GM06990 (cell line): ENCODE measurements at regions not wholly inside any gene's neighbourhood (a gene's known extent, or its start where the extent isn't known, plus 50 kb on each side); places are given as distances from the start of the nearest gene placed in this dataset.

ENCODE experiments used
- DNase-seq: peaks from one replicate; pipeline ENCODE4 v3.0.0-alpha.2; 2011; ENCODE audit not compliant: insufficient read length; ENCODE audit errors: extremely low read depth
- H3K27me3 ChIP-seq: replicated peaks from 2 replicates; pipeline ENCODE4 v1.6.0; 2011; ENCODE audit warnings: low read length; ENCODE audit not compliant: control insufficient read depth, insufficient read depth
- H3K36me3 ChIP-seq: 2 replicates; pipeline ENCODE4 v1.5.1; 2011; ENCODE audit warnings: low read length; ENCODE audit not compliant: control insufficient read depth, insufficient read depth
- H3K4me3 ChIP-seq: replicated peaks from 2 replicates; pipeline ENCODE4 v1.5.1; 2011; ENCODE audit warnings: low read depth, mild to moderate bottlenecking, control low read depth, low read length
- CTCF ChIP-seq: IDR thresholded peaks from 2 replicates; pipeline ENCODE4 v1.5.1; 2011; ENCODE audit warnings: low read length, control low read depth, mild to moderate bottlenecking, inconsistent platforms; ENCODE audit not compliant: insufficient read depth, poor library complexity, severe bottlenecking

- Histone ChIP-seq H3K36me3 (no peaks in the 10 kb centered on the region), H3K27me3 (no peaks in the 10 kb centered on the region)
- DNase-seq = no peak
These were observed 387.2 kb downstream of the ARHGEF28 start for GRCh38 chr5:74013222-74013621.

GRCh38 chr5:74009502-74009901, 383.5 kb downstream of the ARHGEF28 start:
- Histone ChIP-seq H3K27me3 (no peaks in the 10 kb centered on the region; the same call in 1 of the 2 replicates), H3K4me3 (no peak overlapping the region), H3K36me3 (no peaks in the 10 kb centered on the region)
- DNase-seq = no peak
- no peak for TF ChIP-seq CTCF

More at GRCh38 chr5:74013222-74013621, 387.2 kb downstream of the ARHGEF28 start:
- H3K4me3 ChIP-seq = no peak overlapping the region
- no peak for TF ChIP-seq CTCF

- TF ChIP-seq CTCF = no peak
- H3K4me3 ChIP-seq = no peak overlapping the region
- H3K27me3 ChIP-seq = no peaks in the 10 kb centered on the region; the same call in 1 of the 2 replicates
- no peaks in the 10 kb centered on the region for H3K36me3 ChIP-seq
- DNase-seq = no peak
These were observed 381.2 kb downstream of the ARHGEF28 start for GRCh38 chr5:74007193-74007592.

- DNase-seq = no peak
These were observed 373.3 kb downstream of the ARHGEF28 start for GRCh38 chr5:73999297-73999696.

GRCh38 chr5:73998489-73998888, 372.5 kb downstream of the ARHGEF28 start:
- Histone ChIP-seq H3K27me3 (no peaks in the 10 kb centered on the region; the same call in 1 of the 2 replicates), H3K36me3 (no peaks in the 10 kb centered on the region), H3K4me3 (no peak overlapping the region)
- no peak for DNase-seq
- TF ChIP-seq CTCF = no peak

More at GRCh38 chr5:73999297-73999696, 373.3 kb downstream of the ARHGEF28 start:
- Histone ChIP-seq H3K36me3 (no peaks in the 10 kb centered on the region), H3K27me3 (no peaks in the 10 kb centered on the region; the same call in 1 of the 2 replicates), H3K4me3 (no peak overlapping the region)
- no peak for TF ChIP-seq CTCF

GRCh38 chr5:73997960-73998359, 372.0 kb downstream of the ARHGEF28 start:
- no peaks in the 10 kb centered on the region for H3K36me3 ChIP-seq
- DNase-seq = no peak
- no peaks in the 10 kb centered on the region; the same call in 1 of the 2 replicates for H3K27me3 ChIP-seq
- TF ChIP-seq CTCF = no peak
- H3K4me3 ChIP-seq = no peak overlapping the region
